Erythroblast (primary cell): ENCODE measurements at regions not wholly inside any gene's neighbourhood (a gene's known extent, or its start where the extent isn't known, plus 50 kb on each side); places are given as distances from the start of the nearest gene placed in this dataset.

Experiments used
- GATA1 ChIP-seq: IDR thresholded peaks from 2 replicates; pipeline ENCODE4 v1.6.1; 2011; ENCODE audit warnings: low read depth, mild to moderate bottlenecking, control low read depth, low read length, moderate library complexity
- POLR2A ChIP-seq: IDR thresholded peaks from 2 replicates; pipeline ENCODE4 v1.6.1; 2011; ENCODE audit warnings: mild to moderate bottlenecking, low read length

GRCh38 chr18:56176751-56177150 lies 461.6 kb downstream of the TXNL1 start:
- TF ChIP-seq POLR2A (no peak), GATA1 (no peak)
